Left ventricle myocardium inferior (tissue), 1 donor: ENCODE measurements at regions not wholly inside any gene's neighbourhood (a gene's known extent, or its start where the extent isn't known, plus 50 kb on each side); places are given as distances from the start of the nearest gene placed in this dataset.

Source experiments
- DNase-seq: peaks from one replicate; pipeline ENCODE4 v3.0.0-alpha.2; 2020
- H3K27ac ChIP-seq: fragments of 200-600 bp; replicated peaks from 2 replicates; pipeline ENCODE4 v1.8.0; 2021
- H3K27me3 ChIP-seq: fragments of 200-600 bp; 2 replicates; pipeline ENCODE4 v1.8.0; 2021; ENCODE audit warnings: low read depth
- H3K36me3 ChIP-seq: fragments of 200-600 bp; 2 replicates; pipeline ENCODE4 v1.8.0; 2021
- H3K4me1 ChIP-seq: fragments of 200-600 bp; 2 replicates; pipeline ENCODE4 v1.8.0; 2021
- H3K4me3 ChIP-seq: fragments of 200-600 bp; 2 replicates; pipeline ENCODE4 v1.8.0; 2021; ENCODE audit warnings: mild to moderate bottlenecking, moderate library complexity
- H3K9me3 ChIP-seq: fragments of 200-600 bp; replicated peaks from 2 replicates; pipeline ENCODE4 v1.8.0; 2021
- CTCF ChIP-seq: fragments of 200-600 bp; IDR thresholded peaks from 2 replicates; pipeline ENCODE4 v1.8.0; 2021; ENCODE audit warnings: antibody characterized with exemption, mild to moderate bottlenecking, borderline replicate concordance
- intact Hi-C: fragments of 100-400 bp; cut with micrococcal nuclease; formaldehyde crosslinking; loops from one replicate; pipeline ENCODE4 v1.11.0; 2022
- donor health status: DM: no; HTN: yes; CAD: no; lungs with severe emphysema.

GRCh38 chr4:38514465-38515146 lies 149.4 kb upstream of the KLF3 start:
- Histone ChIP-seq H3K27ac (no peak overlapping the region), H3K4me3 (no peak overlapping the region), H3K27me3 (no peaks in the 10 kb centered on the region), H3K36me3 (no peaks in the 10 kb centered on the region), H3K4me1 (no peaks in the 10 kb centered on the region), H3K9me3 (no peaks in the 10 kb centered on the region)
- no peak for TF ChIP-seq CTCF
- no peak for DNase-seq
- intact Hi-C loops, result no loop called here

GRCh38 chr4:38516190-38516589 lies 147.8 kb upstream of the KLF3 start:
- DNase-seq, result no peak
- intact Hi-C loops, result no loop called here
- H3K4me1 ChIP-seq, result no peaks in the 10 kb centered on the region
- no peaks in the 10 kb centered on the region for H3K27me3 ChIP-seq
- no peak overlapping the region for H3K27ac ChIP-seq
- H3K4me3 ChIP-seq, result no peak overlapping the region
- H3K36me3 ChIP-seq, result no peaks in the 10 kb centered on the region
- TF ChIP-seq CTCF, result no peak
- H3K9me3 ChIP-seq, result no peaks in the 10 kb centered on the region

GRCh38 chr4:38519666-38520065 lies 144.3 kb upstream of the KLF3 start:
- TF ChIP-seq CTCF, result no peak
- no peak for DNase-seq
- Histone ChIP-seq H3K27ac (no peak overlapping the region), H3K4me3 (no peak overlapping the region), H3K27me3 (no peaks in the 10 kb centered on the region), H3K4me1 (no peaks in the 10 kb centered on the region), H3K9me3 (no peaks in the 10 kb centered on the region), H3K36me3 (no peaks in the 10 kb centered on the region)
- intact Hi-C loops, result no loop called here

- no peaks in the 10 kb centered on the region for H3K36me3 ChIP-seq
- intact Hi-C loops, result no loop called here
- H3K9me3 ChIP-seq, result no peaks in the 10 kb centered on the region
- H3K4me1 ChIP-seq, result no peaks in the 10 kb centered on the region
- no peaks in the 10 kb centered on the region for H3K27me3 ChIP-seq
- no peak for TF ChIP-seq CTCF
- no peak overlapping the region for H3K27ac ChIP-seq
- no peak overlapping the region for H3K4me3 ChIP-seq
- DNase-seq, result no peak
Observed at GRCh38 chr4:38523054-38523453, 140.9 kb upstream of the KLF3 start.

- no peaks in the 10 kb centered on the region for H3K27me3 ChIP-seq
- no peak overlapping the region for H3K27ac ChIP-seq
- intact Hi-C loops, result no loop called here
- H3K9me3 ChIP-seq, result no peaks in the 10 kb centered on the region
- no peak for TF ChIP-seq CTCF
- DNase-seq, result no peak
- no peaks in the 10 kb centered on the region for H3K4me1 ChIP-seq
- H3K36me3 ChIP-seq, result no peaks in the 10 kb centered on the region
- H3K4me3 ChIP-seq, result no peak overlapping the region
Observed at GRCh38 chr4:38523524-38524448, 140.2 kb upstream of the KLF3 start.
